ENCODE measurements at regions not wholly inside any gene's neighbourhood (a gene's known extent, or its start where the extent isn't known, plus 50 kb on each side); places are given as distances from the start of the nearest gene placed in this dataset.

DNA sequence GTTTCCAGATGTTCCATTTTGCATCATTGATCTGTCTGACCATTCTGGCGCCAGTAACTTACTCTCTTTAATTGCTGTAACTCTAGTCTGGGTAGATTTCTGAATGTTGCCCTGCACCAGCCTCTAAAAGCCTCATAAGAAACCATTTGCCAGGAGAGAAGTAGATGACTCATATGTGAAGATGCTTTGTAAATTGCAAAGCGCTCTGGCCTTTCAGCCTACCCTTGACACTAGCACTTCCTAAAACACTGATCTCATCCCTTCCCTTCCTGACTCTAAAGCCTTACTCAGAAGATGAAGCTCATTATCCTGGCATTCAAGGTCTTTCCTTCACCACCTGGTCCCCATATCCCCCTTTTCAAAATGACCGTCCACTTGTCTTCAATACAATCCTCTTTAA lies 193.2 kb upstream of the MEX3C start:
- Histone ChIP-seq H3K4me1 (ENCODE audit: control insufficient read depth, insufficient read depth, low read length) (no peaks in the 10 kb centered on the region), H2AFZ (ENCODE audit: control insufficient read depth, low read depth, low read length) (no peak overlapping the region), H3K79me2 (ENCODE audit: control insufficient read depth, insufficient read depth, low read length) (no peaks in the 10 kb centered on the region), H3K4me2 (ENCODE audit: control insufficient read depth, insufficient read depth) (no peak overlapping the region), H3K9me3 (replicated peaks; ENCODE audit: control insufficient read depth, insufficient read depth, low read length) (no peaks in the 10 kb centered on the region; the same call in 2 of the 3 replicates), H4K20me1 (ENCODE audit: control insufficient read depth, insufficient read depth) (no peaks in the 10 kb centered on the region), H3K9ac (ENCODE audit: control insufficient read depth, insufficient read depth, low read length) (no peak overlapping the region), H3K4me3 (no peak overlapping the region), H3K36me3 (ENCODE audit: control insufficient read depth in 2 of 2, insufficient read depth in 2 of 2, low read length in 1 of 2) (no peaks in the 10 kb centered on the region), H3K27ac (ENCODE audit: control insufficient read depth, insufficient read depth) (no peak overlapping the region), H3K27me3 (replicated peaks in 1 of 2; ENCODE audit: control insufficient read depth in 2 of 2, insufficient read depth in 2 of 2, low read length in 1 of 2) (no peaks in the 10 kb centered on the region; a peak in 1 of 4 replicates)
- ChIA-PET CTCF (interaction anchor here (0.9 kb wide), 1 partner anchor 29 kb away, joined by 3 read pairs; no protein-coding TSS in a partner anchor), SMC1A (ENCODE audit: uncharacterized antibody, unreplicated experiment) (interaction anchor here (0.9 to 1.4 kb wide), 2 partner anchors 9 to 14 kb away, joined by 3 to 5 read pairs; no protein-coding TSS in a partner anchor), RAD21 (ENCODE audit: unreplicated experiment) (no interaction called here), POLR2A (no interaction called here)
- DNase-seq (ENCODE audit: low read depth, low spot score): no peak
- FAIRE-seq: no peak
- ATAC-seq: no peak
- 7% methylated on average over 3 of the region's 3 CpGs for WGBS (ENCODE audit: insufficient coverage, insufficient replicate concordance, low lambda C conversion rate, missing lambda C conversion rate)
- no peak for TF ChIP-seq PAX8 (IDR thresholded peaks at IDR 0.05)
- TF ChIP-seq, protein P1, sequence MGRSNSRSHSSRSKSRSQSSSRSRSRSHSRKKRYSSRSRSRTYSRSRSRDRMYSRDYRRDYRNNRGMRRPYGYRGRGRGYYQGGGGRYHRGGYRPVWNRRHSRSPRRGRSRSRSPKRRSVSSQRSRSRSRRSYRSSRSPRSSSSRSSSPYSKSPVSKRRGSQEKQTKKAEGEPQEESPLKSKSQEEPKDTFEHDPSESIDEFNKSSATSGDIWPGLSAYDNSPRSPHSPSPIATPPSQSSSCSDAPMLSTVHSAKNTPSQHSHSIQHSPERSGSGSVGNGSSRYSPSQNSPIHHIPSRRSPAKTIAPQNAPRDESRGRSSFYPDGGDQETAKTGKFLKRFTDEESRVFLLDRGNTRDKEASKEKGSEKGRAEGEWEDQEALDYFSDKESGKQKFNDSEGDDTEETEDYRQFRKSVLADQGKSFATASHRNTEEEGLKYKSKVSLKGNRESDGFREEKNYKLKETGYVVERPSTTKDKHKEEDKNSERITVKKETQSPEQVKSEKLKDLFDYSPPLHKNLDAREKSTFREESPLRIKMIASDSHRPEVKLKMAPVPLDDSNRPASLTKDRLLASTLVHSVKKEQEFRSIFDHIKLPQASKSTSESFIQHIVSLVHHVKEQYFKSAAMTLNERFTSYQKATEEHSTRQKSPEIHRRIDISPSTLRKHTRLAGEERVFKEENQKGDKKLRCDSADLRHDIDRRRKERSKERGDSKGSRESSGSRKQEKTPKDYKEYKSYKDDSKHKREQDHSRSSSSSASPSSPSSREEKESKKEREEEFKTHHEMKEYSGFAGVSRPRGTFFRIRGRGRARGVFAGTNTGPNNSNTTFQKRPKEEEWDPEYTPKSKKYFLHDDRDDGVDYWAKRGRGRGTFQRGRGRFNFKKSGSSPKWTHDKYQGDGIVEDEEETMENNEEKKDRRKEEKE (IDR thresholded peaks at IDR 0.05): no peak
- TF ChIP-seq, protein P2, sequence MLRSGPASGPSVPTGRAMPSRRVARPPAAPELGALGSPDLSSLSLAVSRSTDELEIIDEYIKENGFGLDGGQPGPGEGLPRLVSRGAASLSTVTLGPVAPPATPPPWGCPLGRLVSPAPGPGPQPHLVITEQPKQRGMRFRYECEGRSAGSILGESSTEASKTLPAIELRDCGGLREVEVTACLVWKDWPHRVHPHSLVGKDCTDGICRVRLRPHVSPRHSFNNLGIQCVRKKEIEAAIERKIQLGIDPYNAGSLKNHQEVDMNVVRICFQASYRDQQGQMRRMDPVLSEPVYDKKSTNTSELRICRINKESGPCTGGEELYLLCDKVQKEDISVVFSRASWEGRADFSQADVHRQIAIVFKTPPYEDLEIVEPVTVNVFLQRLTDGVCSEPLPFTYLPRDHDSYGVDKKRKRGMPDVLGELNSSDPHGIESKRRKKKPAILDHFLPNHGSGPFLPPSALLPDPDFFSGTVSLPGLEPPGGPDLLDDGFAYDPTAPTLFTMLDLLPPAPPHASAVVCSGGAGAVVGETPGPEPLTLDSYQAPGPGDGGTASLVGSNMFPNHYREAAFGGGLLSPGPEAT (IDR thresholded peaks at IDR 0.05; ENCODE audit: low read depth): no peak
- TF ChIP-seq ZBED1 (IDR thresholded peaks at IDR 0.05; ENCODE audit: borderline replicate concordance): no peak
- intact Hi-C loops (cut with micrococcal nuclease; ENCODE audit: unreplicated experiment) (no loop called here), in situ Hi-C loops (cut with MboI) (loop anchor here (25.0 kb wide), 1 partner anchor 278 kb away; no protein-coding TSS in a partner anchor)
- BruUV-seq (replicated peaks): no TSS peak

Measured in GM12878 (cell line).